ENCODE measurements at regions not wholly inside any gene's neighbourhood (a gene's known extent, or its start where the extent isn't known, plus 50 kb on each side); places are given as distances from the start of the nearest gene placed in this dataset.

DNA sequence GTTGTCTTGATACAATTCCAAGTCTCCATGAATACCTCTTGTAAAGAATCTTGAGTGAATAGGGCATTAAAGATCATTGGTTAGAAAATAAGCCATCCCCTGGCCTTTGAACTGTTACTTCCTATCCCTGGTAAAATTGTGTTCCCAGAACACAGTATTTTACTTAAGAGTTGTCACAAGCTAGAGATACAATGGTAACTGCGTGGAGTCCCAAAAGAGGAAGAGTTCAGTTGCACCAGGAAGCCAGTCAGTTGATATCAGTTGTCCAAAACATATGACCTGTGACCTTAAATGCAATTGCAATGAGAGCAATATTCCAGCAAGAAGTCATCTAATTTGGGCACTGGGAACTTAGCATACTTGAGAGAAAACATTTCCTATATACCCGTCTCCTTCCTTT, 117.3 kb downstream of the NEDD1 start:
- TF ChIP-seq JUND (IDR thresholded peaks at IDR 0.05) (no peak), SIN3A (IDR thresholded peaks at IDR 0.05; ENCODE audit: borderline replicate concordance, low read depth, low read length) (no peak), MXI1 (IDR thresholded peaks at IDR 0.05; ENCODE audit: low read depth, low read length) (no peak), USF2 (IDR thresholded peaks at IDR 0.05; ENCODE audit: borderline replicate concordance, low read depth, low read length) (no peak), EZH2phosphoT487 (IDR thresholded peaks at IDR 0.05; ENCODE audit: borderline replicate concordance, low read depth) (no peak), TCF12 (IDR thresholded peaks at IDR 0.05) (no peak), TAF1 (IDR thresholded peaks at IDR 0.05; ENCODE audit: borderline replicate concordance, low read depth, low read length) (no peak), RCOR1 (IDR thresholded peaks at IDR 0.05; ENCODE audit: low read length) (no peak), CHD2 (IDR thresholded peaks at IDR 0.05; ENCODE audit: low read length, partially characterized antibody) (no peak), USF1 (IDR thresholded peaks at IDR 0.05; ENCODE audit: borderline replicate concordance, low read depth) (no peak), FOSL2 (IDR thresholded peaks at IDR 0.05; ENCODE audit: borderline replicate concordance, low read depth) (no peak), MAX (IDR thresholded peaks at IDR 0.05; ENCODE audit: low read depth) (no peak), EP300 (IDR thresholded peaks at IDR 0.05; ENCODE audit: borderline replicate concordance in 1 of 2, low read depth in 1 of 2, low read length in 1 of 2) (no peak), GABPA (IDR thresholded peaks at IDR 0.05; ENCODE audit: low read depth) (no peak)
- TF ChIP-seq, protein P1, sequence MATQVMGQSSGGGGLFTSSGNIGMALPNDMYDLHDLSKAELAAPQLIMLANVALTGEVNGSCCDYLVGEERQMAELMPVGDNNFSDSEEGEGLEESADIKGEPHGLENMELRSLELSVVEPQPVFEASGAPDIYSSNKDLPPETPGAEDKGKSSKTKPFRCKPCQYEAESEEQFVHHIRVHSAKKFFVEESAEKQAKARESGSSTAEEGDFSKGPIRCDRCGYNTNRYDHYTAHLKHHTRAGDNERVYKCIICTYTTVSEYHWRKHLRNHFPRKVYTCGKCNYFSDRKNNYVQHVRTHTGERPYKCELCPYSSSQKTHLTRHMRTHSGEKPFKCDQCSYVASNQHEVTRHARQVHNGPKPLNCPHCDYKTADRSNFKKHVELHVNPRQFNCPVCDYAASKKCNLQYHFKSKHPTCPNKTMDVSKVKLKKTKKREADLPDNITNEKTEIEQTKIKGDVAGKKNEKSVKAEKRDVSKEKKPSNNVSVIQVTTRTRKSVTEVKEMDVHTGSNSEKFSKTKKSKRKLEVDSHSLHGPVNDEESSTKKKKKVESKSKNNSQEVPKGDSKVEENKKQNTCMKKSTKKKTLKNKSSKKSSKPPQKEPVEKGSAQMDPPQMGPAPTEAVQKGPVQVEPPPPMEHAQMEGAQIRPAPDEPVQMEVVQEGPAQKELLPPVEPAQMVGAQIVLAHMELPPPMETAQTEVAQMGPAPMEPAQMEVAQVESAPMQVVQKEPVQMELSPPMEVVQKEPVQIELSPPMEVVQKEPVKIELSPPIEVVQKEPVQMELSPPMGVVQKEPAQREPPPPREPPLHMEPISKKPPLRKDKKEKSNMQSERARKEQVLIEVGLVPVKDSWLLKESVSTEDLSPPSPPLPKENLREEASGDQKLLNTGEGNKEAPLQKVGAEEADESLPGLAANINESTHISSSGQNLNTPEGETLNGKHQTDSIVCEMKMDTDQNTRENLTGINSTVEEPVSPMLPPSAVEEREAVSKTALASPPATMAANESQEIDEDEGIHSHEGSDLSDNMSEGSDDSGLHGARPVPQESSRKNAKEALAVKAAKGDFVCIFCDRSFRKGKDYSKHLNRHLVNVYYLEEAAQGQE (IDR thresholded peaks at IDR 0.05; ENCODE audit: low read depth, low read length) = no peak
- no peaks in the 10 kb centered on the region for H3K36me3 ChIP-seq (replicated peaks in 1 of 2; ENCODE audit: control insufficient read depth in 1 of 2, insufficient read depth in 2 of 2, low read length in 1 of 2)
- H2AFZ ChIP-seq (ENCODE audit: low read depth) = no peak overlapping the region
- no peak overlapping the region for H3K9ac ChIP-seq
- H3K79me2 ChIP-seq (ENCODE audit: insufficient read depth) = no peaks in the 10 kb centered on the region
- no peak overlapping the region for H3K27ac ChIP-seq (ENCODE audit: low read depth in 2 of 2, low read length in 1 of 2)
- no peaks in the 10 kb centered on the region for H4K20me1 ChIP-seq (ENCODE audit: insufficient read depth)
- no peaks in the 10 kb centered on the region for H3K9me3 ChIP-seq
- no peaks in the 10 kb centered on the region for H3F3A ChIP-seq (replicated peaks; ENCODE audit: insufficient read depth)
- DNase-seq = no peak
- WGBS (ENCODE audit: low lambda C conversion rate) = 20% methylated on average over 2 of the region's 2 CpGs
- no peak overlapping the region for H3K4me3 ChIP-seq (ENCODE audit: low read depth in 2 of 2, low read length in 1 of 2)
- H3K9me2 ChIP-seq = no peaks in the 10 kb centered on the region
- POLR2A ChIA-PET = no interaction called here
- no peak overlapping the region for H3K4me2 ChIP-seq
- H3K4me1 ChIP-seq (ENCODE audit: control insufficient read depth in 1 of 2, insufficient read depth in 2 of 2, low read depth in 1 of 2, low read length in 1 of 2) = no peaks in the 10 kb centered on the region
- CTCF ChIA-PET = no interaction called here
- no peaks in the 10 kb centered on the region for H3K27me3 ChIP-seq (ENCODE audit: insufficient read depth)
